ENCODE measurements at regions not wholly inside any gene's neighbourhood (a gene's known extent, or its start where the extent isn't known, plus 50 kb on each side); places are given as distances from the start of the nearest gene placed in this dataset.

DNA sequence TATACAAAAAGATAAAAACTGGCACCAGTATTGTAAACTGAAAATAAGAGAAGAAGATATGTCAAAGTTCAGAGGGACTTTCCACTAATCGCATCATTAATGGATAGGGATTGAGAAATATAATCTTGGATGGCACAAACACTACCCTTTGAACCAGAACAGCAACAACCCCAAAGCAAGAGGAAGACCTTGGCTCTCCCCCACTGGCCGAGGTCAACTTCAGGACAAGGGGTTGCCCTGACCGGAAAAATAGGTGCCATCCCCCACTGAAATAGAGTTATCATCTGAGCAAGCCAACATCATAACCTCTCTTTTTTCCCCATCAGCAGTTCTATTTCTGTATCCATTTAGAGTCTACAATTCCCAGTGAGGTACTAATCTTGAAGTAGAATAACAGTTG is 72.4 kb upstream of the PCED1B start:
- TF ChIP-seq, protein P1, sequence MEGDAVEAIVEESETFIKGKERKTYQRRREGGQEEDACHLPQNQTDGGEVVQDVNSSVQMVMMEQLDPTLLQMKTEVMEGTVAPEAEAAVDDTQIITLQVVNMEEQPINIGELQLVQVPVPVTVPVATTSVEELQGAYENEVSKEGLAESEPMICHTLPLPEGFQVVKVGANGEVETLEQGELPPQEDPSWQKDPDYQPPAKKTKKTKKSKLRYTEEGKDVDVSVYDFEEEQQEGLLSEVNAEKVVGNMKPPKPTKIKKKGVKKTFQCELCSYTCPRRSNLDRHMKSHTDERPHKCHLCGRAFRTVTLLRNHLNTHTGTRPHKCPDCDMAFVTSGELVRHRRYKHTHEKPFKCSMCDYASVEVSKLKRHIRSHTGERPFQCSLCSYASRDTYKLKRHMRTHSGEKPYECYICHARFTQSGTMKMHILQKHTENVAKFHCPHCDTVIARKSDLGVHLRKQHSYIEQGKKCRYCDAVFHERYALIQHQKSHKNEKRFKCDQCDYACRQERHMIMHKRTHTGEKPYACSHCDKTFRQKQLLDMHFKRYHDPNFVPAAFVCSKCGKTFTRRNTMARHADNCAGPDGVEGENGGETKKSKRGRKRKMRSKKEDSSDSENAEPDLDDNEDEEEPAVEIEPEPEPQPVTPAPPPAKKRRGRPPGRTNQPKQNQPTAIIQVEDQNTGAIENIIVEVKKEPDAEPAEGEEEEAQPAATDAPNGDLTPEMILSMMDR (IDR thresholded peaks at IDR 0.05): no peak
- TF ChIP-seq POLR2A (IDR thresholded peaks at IDR 0.05): no peak

Data from heart left ventricle (tissue), 13 donors.